Brain pericyte (primary cell): ENCODE measurements at regions not wholly inside any gene's neighbourhood (a gene's known extent, or its start where the extent isn't known, plus 50 kb on each side); places are given as distances from the start of the nearest gene placed in this dataset.
"Not testable (repeated sequence)": the region's sequence is repeated elsewhere in the genome, so short reads cannot be mapped to it uniquely, and the experiment has no call there.

Experiments used
- DNase-seq: peaks from one replicate; pipeline ENCODE4 v3.0.0-alpha.2; 2012; ENCODE audit warnings: low read depth, low spot score

- no peak for DNase-seq
These were observed 733.0 kb downstream of the ZPLD1 start for GRCh38 chr3:103167850-103168249.

- DNase-seq = no peak
These were observed 734.5 kb downstream of the ZPLD1 start for GRCh38 chr3:103169289-103169688.

GRCh38 chr3:103170651-103171050 lies 735.8 kb downstream of the ZPLD1 start:
- no peak for DNase-seq

GRCh38 chr3:103173940-103174339 lies 739.1 kb downstream of the ZPLD1 start:
- DNase-seq = no peak

DNA sequence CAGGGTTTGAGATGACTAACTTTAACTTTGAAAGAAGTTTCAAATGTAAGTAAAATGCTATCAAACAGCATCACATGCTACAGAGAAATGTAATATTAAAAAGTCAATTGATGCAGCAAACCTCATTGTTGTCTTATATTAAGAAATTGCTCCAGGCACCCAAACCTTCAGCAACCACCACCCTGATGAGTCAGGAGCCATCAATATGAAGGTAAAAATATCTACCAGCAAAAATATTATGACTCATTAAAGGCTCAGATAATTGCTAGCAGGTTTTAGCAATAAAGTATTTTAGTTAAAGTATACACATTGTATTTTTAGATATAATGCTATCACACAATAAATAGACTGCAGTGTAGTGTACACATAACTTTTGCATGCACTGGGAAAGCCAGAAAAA lies 746.3 kb downstream of the ZPLD1 start:
- DNase-seq = no peak

GRCh38 chr3:103184772-103185171 lies 750.0 kb downstream of the ZPLD1 start:
- DNase-seq = no peak

- DNase-seq = no peak
These were observed 755.1 kb downstream of the ZPLD1 start for GRCh38 chr3:103189941-103190340.

GRCh38 chr3:103195216-103195615 lies 760.4 kb downstream of the ZPLD1 start:
- DNase-seq = peak; percentile 12

DNA sequence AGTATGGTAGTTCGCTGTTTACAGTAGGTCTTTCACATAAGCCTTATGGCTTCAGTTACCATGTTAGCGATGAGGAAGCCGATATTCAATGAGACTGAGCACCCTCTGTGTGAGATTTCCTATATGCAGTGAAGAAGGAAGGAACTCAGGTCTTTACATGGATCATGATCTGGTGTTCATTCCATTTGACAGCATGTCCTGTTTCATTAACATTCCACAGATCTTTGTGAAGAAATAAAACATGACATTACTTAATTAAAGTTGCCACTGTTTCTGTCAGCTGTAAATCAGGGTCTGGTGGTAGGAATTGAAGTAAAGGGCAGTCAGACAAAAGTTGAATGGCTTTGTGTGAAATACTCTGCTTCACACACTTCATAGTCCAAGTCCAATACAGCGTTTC lies 768.6 kb downstream of the ZPLD1 start:
- DNase-seq = no peak

DNA sequence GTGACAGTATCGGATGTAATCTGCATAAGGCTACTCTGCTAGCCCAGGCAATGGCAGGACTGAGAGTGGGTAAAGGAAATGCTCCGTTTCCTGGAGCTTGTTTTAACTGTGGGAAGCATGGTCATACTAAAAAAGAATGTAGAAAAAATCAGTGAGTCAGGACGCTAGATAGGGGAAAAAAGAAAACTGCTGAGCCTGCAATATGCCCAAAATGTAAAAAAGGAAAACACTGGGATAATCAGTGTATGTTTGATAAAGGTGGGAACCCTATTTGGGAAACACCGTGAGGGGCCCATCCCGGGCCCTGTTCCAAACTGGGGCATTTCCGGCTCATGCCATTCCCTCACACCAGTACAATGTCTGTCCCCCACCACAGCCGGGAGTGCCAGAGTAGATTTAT lies 775.8 kb downstream of the ZPLD1 start:
- DNase-seq = no peak

DNA sequence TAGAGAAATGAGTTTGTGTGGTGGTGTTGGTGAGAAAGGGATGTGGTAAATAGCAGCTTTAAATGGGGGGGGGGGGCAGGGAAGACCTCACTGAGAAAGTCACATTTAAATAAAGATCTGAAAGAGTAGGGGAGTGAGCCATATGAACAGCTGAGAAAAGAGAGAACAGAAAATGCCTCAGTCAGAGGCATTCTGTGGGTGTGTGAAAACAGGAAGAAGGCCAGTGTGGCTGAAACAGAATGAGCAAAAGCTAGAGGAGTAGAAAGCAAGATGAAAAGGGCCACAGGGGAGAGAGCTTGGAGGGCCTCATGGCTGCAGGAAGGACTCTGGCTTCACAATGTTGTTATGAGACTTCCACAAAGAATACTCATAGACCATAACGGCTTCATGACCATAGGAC lies 783.3 kb downstream of the ZPLD1 start:
- DNase-seq = no peak

- DNase-seq = no peak
These were observed 784.0 kb downstream of the ZPLD1 start for GRCh38 chr3:103218793-103219192.

DNA sequence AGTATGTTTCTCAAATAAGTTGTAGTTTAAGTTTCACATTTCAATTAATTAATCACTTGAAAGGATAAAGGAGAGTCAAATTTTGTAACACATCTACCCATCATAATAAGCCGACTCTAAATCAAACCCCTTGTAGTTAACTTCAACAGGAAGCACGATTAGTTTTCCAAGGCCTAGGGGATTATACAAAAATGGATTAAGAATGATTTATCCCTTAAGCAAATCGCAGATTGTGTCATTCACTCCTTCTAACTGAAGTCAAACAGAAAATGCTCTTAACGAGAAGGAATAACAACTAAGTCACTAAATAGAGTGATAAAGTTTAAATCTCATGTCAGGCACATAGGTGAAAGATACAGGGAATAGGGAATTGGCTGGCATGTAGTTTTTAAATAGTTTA lies 792.8 kb downstream of the ZPLD1 start:
- DNase-seq = no peak

- no peak for DNase-seq
These were observed 812.6 kb downstream of the ZPLD1 start for GRCh38 chr3:103247459-103247858.

- not testable (repeated sequence) for DNase-seq
These were observed 820.0 kb downstream of the ZPLD1 start for GRCh38 chr3:103254827-103255226.

DNA sequence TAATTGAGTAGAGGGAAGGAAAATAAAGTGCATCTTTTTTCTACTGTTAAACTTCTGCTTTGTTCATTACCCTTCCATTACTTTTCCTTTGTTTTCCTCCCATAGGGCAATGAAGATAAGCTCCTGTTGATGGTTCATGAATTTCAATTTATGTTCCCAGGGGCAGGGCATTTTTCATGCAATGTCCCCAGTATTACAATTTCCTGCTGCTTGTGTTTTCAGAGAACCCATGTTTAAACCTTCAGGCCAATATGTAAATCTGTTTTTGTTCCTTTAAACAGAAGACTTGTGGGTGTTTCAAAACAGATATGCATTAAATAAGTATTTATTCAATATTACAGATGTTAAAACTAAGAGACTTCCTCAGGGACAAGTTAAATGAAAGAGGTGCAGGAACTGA lies 834.5 kb downstream of the ZPLD1 start:
- no peak for DNase-seq

DNA sequence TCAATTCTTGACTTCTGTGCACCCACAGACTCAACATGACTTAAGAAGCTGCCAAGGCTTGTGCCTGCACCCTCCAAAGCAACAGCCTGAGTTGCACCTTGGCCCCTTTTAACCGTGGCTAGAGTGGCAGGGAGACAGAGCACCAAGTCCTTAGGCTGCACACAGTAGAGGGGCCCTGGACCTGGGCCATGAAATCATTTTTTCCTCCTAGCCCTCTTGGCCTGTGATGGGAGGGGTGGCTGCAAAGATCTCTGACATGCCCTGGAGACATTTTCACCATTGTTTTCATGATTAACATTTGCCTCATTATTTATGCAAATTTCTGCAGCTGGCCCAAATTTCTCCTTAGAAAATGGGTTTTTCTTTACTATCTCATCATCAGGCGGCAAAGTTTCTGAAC lies 836.8 kb downstream of the ZPLD1 start:
- no peak for DNase-seq

DNA sequence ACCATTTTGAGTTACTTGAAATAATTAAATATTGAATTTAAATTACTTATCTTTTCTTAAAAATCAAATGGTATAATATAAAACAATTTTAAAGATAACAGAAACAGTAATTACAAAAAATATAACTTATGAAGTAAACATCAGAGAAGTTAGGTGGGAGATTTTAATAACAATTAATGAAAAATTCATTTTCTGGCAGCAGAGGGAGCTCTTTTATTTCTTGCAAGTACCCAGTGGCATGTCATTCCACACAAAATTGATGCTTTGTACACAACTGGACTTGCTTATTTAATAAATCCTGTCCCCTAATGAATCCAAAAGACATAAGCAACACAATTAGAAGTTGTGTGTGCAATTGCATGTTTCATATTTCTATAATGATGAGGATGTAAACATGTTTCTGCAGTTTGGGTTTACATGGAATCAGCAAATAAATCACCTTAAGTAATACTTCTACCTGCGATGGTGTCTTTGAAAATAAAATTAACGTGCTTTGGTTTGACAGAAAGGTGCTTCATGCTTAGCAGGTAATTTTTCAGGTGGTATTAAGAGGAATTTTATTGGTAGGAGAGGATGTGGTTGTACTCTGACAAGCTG lies 861.3 kb downstream of the ZPLD1 start:
- no peak for DNase-seq

GRCh38 chr3:103297502-103297901 lies 862.7 kb downstream of the ZPLD1 start:
- not testable (repeated sequence) for DNase-seq

DNA sequence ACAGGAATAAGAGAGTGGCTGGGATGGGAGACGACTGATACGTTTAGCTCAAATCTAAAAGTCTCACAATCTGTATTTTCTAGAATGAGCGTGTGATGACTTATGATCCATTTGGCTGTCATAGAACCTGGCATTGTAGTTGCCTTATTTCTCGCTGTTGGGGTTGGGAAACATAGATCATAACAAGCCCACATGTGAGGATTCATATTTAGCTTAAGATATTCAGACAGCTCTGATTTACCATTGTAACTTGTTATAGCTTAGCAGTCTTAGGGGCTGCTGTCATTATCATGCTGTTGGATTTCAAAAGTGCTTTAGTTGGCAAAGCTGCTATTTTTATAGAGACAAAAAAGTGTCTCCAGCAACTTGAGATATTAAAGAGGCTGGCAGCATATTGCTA lies 871.3 kb downstream of the ZPLD1 start:
- DNase-seq = no peak

DNA sequence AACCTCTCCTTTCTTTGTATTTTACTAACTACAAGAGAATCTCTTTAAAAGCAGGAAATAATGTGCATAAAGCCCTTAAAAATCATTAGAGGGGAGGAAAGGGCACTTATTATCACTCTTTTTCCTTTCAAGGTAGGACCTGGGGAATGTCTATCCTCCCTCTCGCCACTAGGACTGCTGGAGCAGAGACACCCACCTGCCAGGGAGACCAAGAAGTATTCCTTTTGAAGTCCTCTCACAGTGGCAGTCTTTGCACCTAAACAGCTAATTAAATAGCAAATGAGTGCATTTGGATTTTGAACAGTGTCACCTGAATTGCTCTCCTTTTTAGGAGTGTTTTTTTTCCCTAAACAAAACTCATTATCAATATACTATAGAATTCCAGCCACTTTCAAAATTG lies 874.1 kb downstream of the ZPLD1 start:
- no peak for DNase-seq

DNA sequence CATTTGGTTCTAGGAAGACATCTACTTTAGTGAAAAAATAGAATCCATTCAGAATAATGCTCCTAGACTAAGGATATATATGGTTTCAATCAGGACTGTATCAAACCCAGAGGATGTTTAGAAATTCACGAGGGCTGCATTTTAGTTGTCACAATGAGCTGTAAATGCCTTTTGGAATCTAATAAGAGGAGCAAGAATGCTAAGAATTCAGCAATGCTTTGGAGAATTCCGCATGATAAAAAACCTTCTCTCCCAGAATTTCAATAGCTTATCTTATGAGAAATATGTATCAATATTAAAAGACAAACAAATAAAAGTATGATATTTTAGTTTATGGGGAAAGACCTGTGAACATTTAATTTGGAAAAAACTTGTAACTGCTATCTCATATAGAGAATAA lies 885.1 kb downstream of the ZPLD1 start:
- no peak for DNase-seq

- DNase-seq = no peak
These were observed 902.5 kb downstream of the ZPLD1 start for GRCh38 chr3:103337179-103337845.
